WTC11 (cell line): ENCODE measurements at regions not wholly inside any gene's neighbourhood (a gene's known extent, or its start where the extent isn't known, plus 50 kb on each side); places are given as distances from the start of the nearest gene placed in this dataset.

Experiments used
- ATAC-seq: fragments of 200-7000 bp; cut with Tn5 transposase; 2 replicates; pipeline ENCODE4 v1.10.0; 2021; ENCODE audit warnings: mild to moderate bottlenecking, moderate library complexity
- CTCF ChIA-PET: fragments of 300-600 bp; sonication (Branson Sonifier 250); formaldehyde crosslinking; loops from one replicate; lab custom pipeline; 2021; ENCODE audit warnings: antibody characterized with exemption; lab: Charles Lee
- POLR2A ChIA-PET: fragments of 350-600 bp; sonication (Branson Sonifier 250); formaldehyde crosslinking; loops from one replicate; lab custom pipeline; 2021; ENCODE audit warnings: antibody characterized with exemption; lab: Charles Lee
- DNase-seq: peaks from one replicate; pipeline ENCODE4 v3.0.0; 2021; ENCODE audit warnings: low spot score
- H3K27ac Mint-ChIP-seq: 2 replicates; pipeline ENCODE4 v1.8.0; 2021; ENCODE audit warnings: mixed read lengths
- H3K27me3 Mint-ChIP-seq: 2 replicates; pipeline ENCODE4 v1.8.0; 2021; ENCODE audit warnings: low read depth, mild to moderate bottlenecking, moderate library complexity, mixed read lengths
- H3K36me3 Mint-ChIP-seq: 2 replicates; pipeline ENCODE4 v1.8.0; 2021; ENCODE audit warnings: mixed read lengths
- H3K4me1 Mint-ChIP-seq: 2 replicates; pipeline ENCODE4 v1.8.0; 2022; ENCODE audit warnings: mixed read lengths
- H3K4me3 Mint-ChIP-seq: 2 replicates; pipeline ENCODE4 v1.8.0; 2021; ENCODE audit warnings: mild to moderate bottlenecking, moderate library complexity, mixed read lengths
- H3K9me3 Mint-ChIP-seq: 2 replicates; pipeline ENCODE4 v1.8.0; 2021; ENCODE audit warnings: mixed read lengths
- CREM ChIP-seq: sonication (generic); formaldehyde crosslinking; IDR thresholded peaks from 2 replicates; pipeline ENCODE4 v1.8.1; 2022; ENCODE audit warnings: mild to moderate bottlenecking, missing genetic modification reagents, moderate library complexity
- EMX1 ChIP-seq: fragments of 250-450 bp; sonication (Bioruptor Pico); IDR thresholded peaks from 2 replicates; pipeline ENCODE4 v1.8.0; 2021; ENCODE audit warnings: mild to moderate bottlenecking
- JUN ChIP-seq: sonication (generic); formaldehyde crosslinking; IDR thresholded peaks from 2 replicates; pipeline ENCODE4 v1.8.0; 2023; ENCODE audit warnings: mild to moderate bottlenecking, missing genetic modification reagents
- NFYB ChIP-seq: sonication (generic); formaldehyde crosslinking; conservative IDR thresholded peaks from 2 replicates; pipeline ENCODE4 v1.8.0; 2022; ENCODE audit warnings: low read depth, missing genetic modification reagents
- NR2C2 ChIP-seq: sonication (generic); formaldehyde crosslinking; IDR thresholded peaks from 2 replicates; pipeline ENCODE4 v1.8.0; 2022; ENCODE audit warnings: mild to moderate bottlenecking, missing genetic modification reagents
- SOX15 ChIP-seq: fragments of 250-450 bp; sonication (Bioruptor Pico); IDR thresholded peaks from 2 replicates; pipeline ENCODE4 v1.9.0; 2021; ENCODE audit warnings: mild to moderate bottlenecking
- SP1 ChIP-seq: sonication (generic); formaldehyde crosslinking; conservative IDR thresholded peaks from 2 replicates; pipeline ENCODE4 v1.8.1; 2022; ENCODE audit warnings: missing genetic modification reagents
- TCF7 ChIP-seq: sonication (generic); formaldehyde crosslinking; IDR thresholded peaks from 2 replicates; pipeline ENCODE4 v1.8.0; 2022; ENCODE audit warnings: mild to moderate bottlenecking, low read depth, missing genetic modification reagents, moderate library complexity
- TEAD4 ChIP-seq: sonication (generic); formaldehyde crosslinking; IDR thresholded peaks from 2 replicates; pipeline ENCODE4 v1.8.0; 2022; ENCODE audit warnings: mild to moderate bottlenecking, missing genetic modification reagents
- ZNF121 ChIP-seq: sonication (generic); formaldehyde crosslinking; IDR thresholded peaks from 2 replicates; pipeline ENCODE4 v1.8.0; 2023; ENCODE audit warnings: missing genetic modification reagents
- ZNF232 ChIP-seq: sonication (generic); formaldehyde crosslinking; IDR thresholded peaks from 2 replicates; pipeline ENCODE4 v1.8.0; 2022; ENCODE audit warnings: mild to moderate bottlenecking, missing genetic modification reagents
- ZNF416 ChIP-seq: fragments of 250-450 bp; sonication (Bioruptor Pico); IDR thresholded peaks from 2 replicates; pipeline ENCODE4 v1.9.0; 2021; ENCODE audit warnings: mild to moderate bottlenecking, inconsistent platforms
- ZNF423 ChIP-seq: fragments of 250-450 bp; sonication (Bioruptor Pico); IDR thresholded peaks from 2 replicates; pipeline ENCODE4 v2.1.2; 2022; ENCODE audit warnings: mild to moderate bottlenecking, moderate library complexity
- ZNF671 ChIP-seq: fragments of 250-450 bp; sonication (Bioruptor Pico); IDR thresholded peaks from 2 replicates; pipeline ENCODE4 v1.8.0; 2021; ENCODE audit warnings: mild to moderate bottlenecking
- TF ChIP-seq, protein P1 (sequence below): sonication (generic); formaldehyde crosslinking; IDR thresholded peaks from 2 replicates; pipeline ENCODE4 v1.8.0; 2022; ENCODE audit warnings: mild to moderate bottlenecking, missing genetic modification reagents
- TF ChIP-seq, protein P2 (sequence below): sonication (generic); formaldehyde crosslinking; IDR thresholded peaks from 2 replicates; pipeline ENCODE4 v1.8.1; 2022; ENCODE audit warnings: low read depth, missing genetic modification reagents, borderline replicate concordance
- TF ChIP-seq, protein P3 (sequence below): sonication (generic); formaldehyde crosslinking; IDR thresholded peaks from 2 replicates; pipeline ENCODE4 v1.8.1; 2023; ENCODE audit warnings: mild to moderate bottlenecking, missing genetic modification reagents, moderate library complexity
- TF ChIP-seq, protein P4 (sequence below): sonication (generic); formaldehyde crosslinking; IDR thresholded peaks from 2 replicates; pipeline ENCODE4 v1.8.0; 2023; ENCODE audit warnings: mild to moderate bottlenecking, missing genetic modification reagents
- TF ChIP-seq, protein P5 (sequence below): sonication (generic); formaldehyde crosslinking; IDR thresholded peaks from 2 replicates; pipeline ENCODE4 v1.8.0; 2022; ENCODE audit warnings: missing genetic modification reagents
- TF ChIP-seq, protein P6 (sequence below): sonication (generic); formaldehyde crosslinking; IDR thresholded peaks from 2 replicates; pipeline ENCODE4 v1.8.1; 2023; ENCODE audit warnings: mild to moderate bottlenecking, missing genetic modification reagents
- TF ChIP-seq, protein P7 (sequence below): fragments of 250-450 bp; sonication (Bioruptor Pico); IDR thresholded peaks from 2 replicates; pipeline ENCODE4 v1.8.0; 2021; ENCODE audit warnings: mild to moderate bottlenecking
- TF ChIP-seq, protein P8 (sequence below): fragments of 250-450 bp; sonication (Bioruptor Pico); IDR thresholded peaks from 2 replicates; pipeline ENCODE4 v1.9.0; 2021; ENCODE audit warnings: moderate library complexity, mild to moderate bottlenecking, inconsistent platforms, borderline replicate concordance

DNA sequence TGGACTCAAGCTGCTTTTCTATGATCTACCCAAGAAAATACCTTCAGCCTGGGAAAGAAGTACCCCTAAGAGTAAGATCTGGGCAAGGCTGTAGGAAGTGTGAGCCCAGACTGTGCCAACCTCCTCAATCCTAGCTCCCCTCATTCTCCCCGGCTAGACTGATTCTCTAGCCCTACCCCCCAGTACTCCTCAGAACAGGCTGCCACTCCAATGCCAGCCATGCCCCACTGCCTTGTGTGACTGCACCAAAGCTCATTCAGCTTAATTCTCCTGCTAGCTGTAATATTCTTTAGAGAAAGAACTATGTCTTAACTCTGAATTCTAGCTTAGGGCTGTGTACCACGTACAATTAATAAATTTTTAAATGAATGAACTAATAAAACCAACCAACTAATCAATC lies 92.6 kb upstream of the AKIP1 start:
- ChIA-PET POLR2A (interaction anchor here (1.0 kb wide), 1 partner anchor 550 kb away, joined by 4 read pairs; no protein-coding TSS in a partner anchor), CTCF (no interaction called here)
- ATAC-seq = no peak
- no peaks in the 10 kb centered on the region for H3K9me3 Mint-ChIP-seq
- TF ChIP-seq, protein P1, sequence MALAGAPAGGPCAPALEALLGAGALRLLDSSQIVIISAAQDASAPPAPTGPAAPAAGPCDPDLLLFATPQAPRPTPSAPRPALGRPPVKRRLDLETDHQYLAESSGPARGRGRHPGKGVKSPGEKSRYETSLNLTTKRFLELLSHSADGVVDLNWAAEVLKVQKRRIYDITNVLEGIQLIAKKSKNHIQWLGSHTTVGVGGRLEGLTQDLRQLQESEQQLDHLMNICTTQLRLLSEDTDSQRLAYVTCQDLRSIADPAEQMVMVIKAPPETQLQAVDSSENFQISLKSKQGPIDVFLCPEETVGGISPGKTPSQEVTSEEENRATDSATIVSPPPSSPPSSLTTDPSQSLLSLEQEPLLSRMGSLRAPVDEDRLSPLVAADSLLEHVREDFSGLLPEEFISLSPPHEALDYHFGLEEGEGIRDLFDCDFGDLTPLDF (CRISPR knock-in tag) = no peak
- no peak for TF ChIP-seq TCF7
- TF ChIP-seq, protein P2, sequence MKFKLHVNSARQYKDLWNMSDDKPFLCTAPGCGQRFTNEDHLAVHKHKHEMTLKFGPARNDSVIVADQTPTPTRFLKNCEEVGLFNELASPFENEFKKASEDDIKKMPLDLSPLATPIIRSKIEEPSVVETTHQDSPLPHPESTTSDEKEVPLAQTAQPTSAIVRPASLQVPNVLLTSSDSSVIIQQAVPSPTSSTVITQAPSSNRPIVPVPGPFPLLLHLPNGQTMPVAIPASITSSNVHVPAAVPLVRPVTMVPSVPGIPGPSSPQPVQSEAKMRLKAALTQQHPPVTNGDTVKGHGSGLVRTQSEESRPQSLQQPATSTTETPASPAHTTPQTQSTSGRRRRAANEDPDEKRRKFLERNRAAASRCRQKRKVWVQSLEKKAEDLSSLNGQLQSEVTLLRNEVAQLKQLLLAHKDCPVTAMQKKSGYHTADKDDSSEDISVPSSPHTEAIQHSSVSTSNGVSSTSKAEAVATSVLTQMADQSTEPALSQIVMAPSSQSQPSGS (CRISPR knock-in tag) = no peak
- no peak for TF ChIP-seq JUN (CRISPR knock-in tag)
- TF ChIP-seq ZNF232 (CRISPR knock-in tag) = no peak
- TF ChIP-seq ZNF671 (CRISPR knock-in tag) = no peak
- TF ChIP-seq, protein P3, sequence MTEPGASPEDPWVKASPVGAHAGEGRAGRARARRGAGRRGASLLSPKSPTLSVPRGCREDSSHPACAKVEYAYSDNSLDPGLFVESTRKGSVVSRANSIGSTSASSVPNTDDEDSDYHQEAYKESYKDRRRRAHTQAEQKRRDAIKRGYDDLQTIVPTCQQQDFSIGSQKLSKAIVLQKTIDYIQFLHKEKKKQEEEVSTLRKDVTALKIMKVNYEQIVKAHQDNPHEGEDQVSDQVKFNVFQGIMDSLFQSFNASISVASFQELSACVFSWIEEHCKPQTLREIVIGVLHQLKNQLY (CRISPR knock-in tag) = no peak
- no peak for TF ChIP-seq TEAD4 (CRISPR knock-in tag)
- TF ChIP-seq, protein P4, sequence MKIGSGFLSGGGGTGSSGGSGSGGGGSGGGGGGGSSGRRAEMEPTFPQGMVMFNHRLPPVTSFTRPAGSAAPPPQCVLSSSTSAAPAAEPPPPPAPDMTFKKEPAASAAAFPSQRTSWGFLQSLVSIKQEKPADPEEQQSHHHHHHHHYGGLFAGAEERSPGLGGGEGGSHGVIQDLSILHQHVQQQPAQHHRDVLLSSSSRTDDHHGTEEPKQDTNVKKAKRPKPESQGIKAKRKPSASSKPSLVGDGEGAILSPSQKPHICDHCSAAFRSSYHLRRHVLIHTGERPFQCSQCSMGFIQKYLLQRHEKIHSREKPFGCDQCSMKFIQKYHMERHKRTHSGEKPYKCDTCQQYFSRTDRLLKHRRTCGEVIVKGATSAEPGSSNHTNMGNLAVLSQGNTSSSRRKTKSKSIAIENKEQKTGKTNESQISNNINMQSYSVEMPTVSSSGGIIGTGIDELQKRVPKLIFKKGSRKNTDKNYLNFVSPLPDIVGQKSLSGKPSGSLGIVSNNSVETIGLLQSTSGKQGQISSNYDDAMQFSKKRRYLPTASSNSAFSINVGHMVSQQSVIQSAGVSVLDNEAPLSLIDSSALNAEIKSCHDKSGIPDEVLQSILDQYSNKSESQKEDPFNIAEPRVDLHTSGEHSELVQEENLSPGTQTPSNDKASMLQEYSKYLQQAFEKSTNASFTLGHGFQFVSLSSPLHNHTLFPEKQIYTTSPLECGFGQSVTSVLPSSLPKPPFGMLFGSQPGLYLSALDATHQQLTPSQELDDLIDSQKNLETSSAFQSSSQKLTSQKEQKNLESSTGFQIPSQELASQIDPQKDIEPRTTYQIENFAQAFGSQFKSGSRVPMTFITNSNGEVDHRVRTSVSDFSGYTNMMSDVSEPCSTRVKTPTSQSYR (CRISPR knock-in tag) = no peak
- TF ChIP-seq ZNF423 (CRISPR knock-in tag) = no peak
- TF ChIP-seq ZNF121 = no peak
- no peak for TF ChIP-seq NR2C2 (CRISPR knock-in tag)
- TF ChIP-seq, protein P5, sequence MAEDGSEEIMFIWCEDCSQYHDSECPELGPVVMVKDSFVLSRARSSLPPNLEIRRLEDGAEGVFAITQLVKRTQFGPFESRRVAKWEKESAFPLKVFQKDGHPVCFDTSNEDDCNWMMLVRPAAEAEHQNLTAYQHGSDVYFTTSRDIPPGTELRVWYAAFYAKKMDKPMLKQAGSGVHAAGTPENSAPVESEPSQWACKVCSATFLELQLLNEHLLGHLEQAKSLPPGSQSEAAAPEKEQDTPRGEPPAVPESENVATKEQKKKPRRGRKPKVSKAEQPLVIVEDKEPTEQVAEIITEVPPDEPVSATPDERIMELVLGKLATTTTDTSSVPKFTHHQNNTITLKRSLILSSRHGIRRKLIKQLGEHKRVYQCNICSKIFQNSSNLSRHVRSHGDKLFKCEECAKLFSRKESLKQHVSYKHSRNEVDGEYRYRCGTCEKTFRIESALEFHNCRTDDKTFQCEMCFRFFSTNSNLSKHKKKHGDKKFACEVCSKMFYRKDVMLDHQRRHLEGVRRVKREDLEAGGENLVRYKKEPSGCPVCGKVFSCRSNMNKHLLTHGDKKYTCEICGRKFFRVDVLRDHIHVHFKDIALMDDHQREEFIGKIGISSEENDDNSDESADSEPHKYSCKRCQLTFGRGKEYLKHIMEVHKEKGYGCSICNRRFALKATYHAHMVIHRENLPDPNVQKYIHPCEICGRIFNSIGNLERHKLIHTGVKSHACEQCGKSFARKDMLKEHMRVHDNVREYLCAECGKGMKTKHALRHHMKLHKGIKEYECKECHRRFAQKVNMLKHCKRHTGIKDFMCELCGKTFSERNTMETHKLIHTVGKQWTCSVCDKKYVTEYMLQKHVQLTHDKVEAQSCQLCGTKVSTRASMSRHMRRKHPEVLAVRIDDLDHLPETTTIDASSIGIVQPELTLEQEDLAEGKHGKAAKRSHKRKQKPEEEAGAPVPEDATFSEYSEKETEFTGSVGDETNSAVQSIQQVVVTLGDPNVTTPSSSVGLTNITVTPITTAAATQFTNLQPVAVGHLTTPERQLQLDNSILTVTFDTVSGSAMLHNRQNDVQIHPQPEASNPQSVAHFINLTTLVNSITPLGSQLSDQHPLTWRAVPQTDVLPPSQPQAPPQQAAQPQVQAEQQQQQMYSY (CRISPR knock-in tag) = no peak
- TF ChIP-seq, protein P6, sequence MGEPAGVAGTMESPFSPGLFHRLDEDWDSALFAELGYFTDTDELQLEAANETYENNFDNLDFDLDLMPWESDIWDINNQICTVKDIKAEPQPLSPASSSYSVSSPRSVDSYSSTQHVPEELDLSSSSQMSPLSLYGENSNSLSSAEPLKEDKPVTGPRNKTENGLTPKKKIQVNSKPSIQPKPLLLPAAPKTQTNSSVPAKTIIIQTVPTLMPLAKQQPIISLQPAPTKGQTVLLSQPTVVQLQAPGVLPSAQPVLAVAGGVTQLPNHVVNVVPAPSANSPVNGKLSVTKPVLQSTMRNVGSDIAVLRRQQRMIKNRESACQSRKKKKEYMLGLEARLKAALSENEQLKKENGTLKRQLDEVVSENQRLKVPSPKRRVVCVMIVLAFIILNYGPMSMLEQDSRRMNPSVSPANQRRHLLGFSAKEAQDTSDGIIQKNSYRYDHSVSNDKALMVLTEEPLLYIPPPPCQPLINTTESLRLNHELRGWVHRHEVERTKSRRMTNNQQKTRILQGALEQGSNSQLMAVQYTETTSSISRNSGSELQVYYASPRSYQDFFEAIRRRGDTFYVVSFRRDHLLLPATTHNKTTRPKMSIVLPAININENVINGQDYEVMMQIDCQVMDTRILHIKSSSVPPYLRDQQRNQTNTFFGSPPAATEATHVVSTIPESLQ (CRISPR knock-in tag) = no peak
- no peaks in the 10 kb centered on the region for H3K27me3 Mint-ChIP-seq
- H3K4me3 Mint-ChIP-seq = no peak overlapping the region
- H3K27ac Mint-ChIP-seq = no peak overlapping the region
- no peak for DNase-seq
- H3K36me3 Mint-ChIP-seq = no peaks in the 10 kb centered on the region
- H3K4me1 Mint-ChIP-seq = peaks cover 15% of the 10 kb centered on the region

DNA sequence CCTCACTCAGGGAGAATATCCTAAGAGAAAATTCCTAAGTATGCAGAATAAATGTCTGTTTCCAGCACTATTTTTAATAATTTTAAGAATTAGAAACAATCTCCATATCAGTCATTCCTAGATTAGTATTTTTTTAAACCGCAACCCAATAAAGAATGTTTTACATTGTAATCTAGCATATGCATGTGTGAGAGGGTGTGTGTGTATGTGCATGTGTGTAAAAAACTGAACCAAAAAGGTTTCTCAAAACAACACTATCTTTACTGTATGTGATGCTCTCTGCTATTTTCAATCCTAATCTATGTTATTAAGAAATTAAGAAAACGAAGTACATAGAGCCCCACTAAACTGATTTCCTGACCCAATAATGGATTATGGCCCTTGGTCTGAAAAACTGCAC lies 90.6 kb upstream of the AKIP1 start:
- peaks cover 17% of the 10 kb centered on the region for H3K4me1 Mint-ChIP-seq
- no peak overlapping the region for H3K4me3 Mint-ChIP-seq
- no peak overlapping the region for H3K27ac Mint-ChIP-seq
- H3K27me3 Mint-ChIP-seq = no peaks in the 10 kb centered on the region
- ChIA-PET CTCF (no interaction called here), POLR2A (no interaction called here)
- ATAC-seq (no peak), DNase-seq (no peak)
- no peaks in the 10 kb centered on the region; the same call in 1 of the 2 replicates for H3K36me3 Mint-ChIP-seq
- no peaks in the 10 kb centered on the region for H3K9me3 Mint-ChIP-seq
- TF ChIP-seq, protein P7, sequence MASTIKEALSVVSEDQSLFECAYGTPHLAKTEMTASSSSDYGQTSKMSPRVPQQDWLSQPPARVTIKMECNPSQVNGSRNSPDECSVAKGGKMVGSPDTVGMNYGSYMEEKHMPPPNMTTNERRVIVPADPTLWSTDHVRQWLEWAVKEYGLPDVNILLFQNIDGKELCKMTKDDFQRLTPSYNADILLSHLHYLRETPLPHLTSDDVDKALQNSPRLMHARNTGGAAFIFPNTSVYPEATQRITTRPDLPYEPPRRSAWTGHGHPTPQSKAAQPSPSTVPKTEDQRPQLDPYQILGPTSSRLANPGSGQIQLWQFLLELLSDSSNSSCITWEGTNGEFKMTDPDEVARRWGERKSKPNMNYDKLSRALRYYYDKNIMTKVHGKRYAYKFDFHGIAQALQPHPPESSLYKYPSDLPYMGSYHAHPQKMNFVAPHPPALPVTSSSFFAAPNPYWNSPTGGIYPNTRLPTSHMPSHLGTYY (CRISPR knock-in tag) = no peak
- no peak for TF ChIP-seq ZNF121
- TF ChIP-seq EMX1 (CRISPR knock-in tag) = no peak
- TF ChIP-seq NFYB (CRISPR knock-in tag) = no peak
- TF ChIP-seq SP1 (CRISPR knock-in tag) = no peak
- TF ChIP-seq CREM (CRISPR knock-in tag) = no peak
- no peak for TF ChIP-seq SOX15 (CRISPR knock-in tag)
- no peak for TF ChIP-seq ZNF416 (CRISPR knock-in tag)
- TF ChIP-seq, protein P8, sequence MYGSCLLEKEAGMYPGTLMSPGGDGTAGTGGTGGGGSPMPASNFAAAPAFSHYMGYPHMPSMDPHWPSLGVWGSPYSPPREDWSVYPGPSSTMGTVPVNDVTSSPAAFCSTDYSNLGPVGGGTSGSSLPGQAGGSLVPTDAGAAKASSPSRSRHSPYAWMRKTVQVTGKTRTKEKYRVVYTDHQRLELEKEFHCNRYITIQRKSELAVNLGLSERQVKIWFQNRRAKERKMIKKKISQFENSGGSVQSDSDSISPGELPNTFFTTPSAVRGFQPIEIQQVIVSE = no peak
